NCI-H1048 (cell line): ENCODE measurements at regions not wholly inside any gene's neighbourhood (a gene's known extent, or its start where the extent isn't known, plus 50 kb on each side); places are given as distances from the start of the nearest gene placed in this dataset.
"Not testable (repeated sequence)": the region's sequence is repeated elsewhere in the genome, so short reads cannot be mapped to it uniquely, and the experiment has no call there.

Experiments used
- DNase-seq: peaks from one replicate; lab custom pipeline; 2025; lab: John Stamatoyannopoulos, UW

GRCh38 chr4:24364249-24364648 is 220.1 kb downstream of the DHX15 start:
- DNase-seq, result no peak

DNA sequence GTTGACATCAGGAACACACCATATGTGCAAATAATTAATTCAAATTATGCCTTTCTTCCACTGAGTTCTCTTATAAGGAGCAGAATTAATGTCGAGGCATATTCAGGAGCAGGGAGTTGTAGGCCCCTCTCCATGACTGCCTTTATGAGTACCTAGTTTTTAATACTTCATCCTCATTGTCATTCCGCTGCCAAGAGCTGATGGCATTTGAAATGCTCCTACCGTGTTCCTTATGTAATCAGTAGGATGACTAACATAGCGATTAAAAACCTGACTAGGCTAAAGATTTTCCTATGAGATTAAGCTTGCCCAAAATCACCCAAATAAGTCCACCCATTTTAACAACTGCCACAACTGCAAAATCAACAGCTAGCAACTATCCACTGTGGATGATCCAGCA is 220.6 kb downstream of the DHX15 start:
- DNase-seq, result no peak

DNA sequence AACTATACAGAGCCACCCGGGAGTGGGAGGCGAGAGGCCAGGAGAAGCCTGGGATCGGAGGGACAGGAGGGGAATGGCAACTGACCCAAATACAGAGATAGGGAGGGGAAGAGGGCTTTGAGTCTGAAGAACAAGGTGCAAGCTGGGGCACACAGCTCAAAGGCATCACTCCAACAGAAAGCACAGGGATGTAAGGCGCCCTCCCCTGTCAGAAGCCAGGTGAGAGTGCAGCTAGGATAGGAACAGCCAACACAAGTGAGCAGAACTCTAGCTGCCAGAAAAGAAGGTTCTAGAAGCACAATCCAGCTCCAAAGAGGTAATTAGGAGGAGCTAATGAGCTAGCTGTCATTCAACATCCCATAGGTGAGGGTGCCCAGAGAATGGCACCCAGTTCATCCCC is 232.2 kb downstream of the DHX15 start:
- DNase-seq, result no peak

DNA sequence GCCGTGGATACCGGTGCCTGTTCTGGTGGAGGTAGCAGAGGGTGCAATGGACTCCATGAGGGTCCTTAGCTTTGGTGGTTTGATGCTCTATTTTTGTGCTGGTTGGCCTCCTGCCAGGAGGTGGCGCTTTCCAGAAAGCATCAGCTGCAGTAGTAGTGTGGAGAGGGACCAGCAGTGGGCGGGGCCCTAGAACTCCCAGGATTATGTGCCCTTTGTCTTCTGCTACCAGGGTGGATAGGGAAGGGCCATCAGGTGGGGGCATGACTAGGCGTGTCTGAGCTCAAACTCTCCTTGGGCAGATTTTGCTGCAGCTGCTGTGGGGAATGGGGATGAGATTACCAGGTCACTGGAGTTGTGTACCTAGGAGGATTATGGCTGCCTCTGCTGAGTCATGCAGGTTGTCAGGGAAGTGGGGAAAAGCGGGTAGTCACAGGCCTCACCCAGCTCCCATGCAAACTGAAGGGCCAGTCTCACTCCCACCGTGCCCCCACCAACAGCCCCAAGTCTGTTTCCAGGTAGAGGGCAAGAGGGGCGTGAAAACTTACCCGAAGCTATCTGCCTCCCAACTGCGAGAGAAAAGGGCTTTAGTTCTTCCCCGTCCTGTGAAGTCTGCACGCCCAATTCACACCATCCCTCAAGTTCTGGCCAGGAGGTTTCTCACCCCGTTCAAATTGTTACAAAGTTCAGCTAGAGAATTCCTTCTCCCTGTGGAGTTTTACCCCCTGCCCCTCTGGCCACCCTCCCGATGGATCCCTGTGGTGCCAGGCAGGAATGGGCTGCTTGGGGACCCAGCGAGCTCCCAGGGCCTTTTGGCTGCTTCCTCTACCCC is 235.0 kb downstream of the DHX15 start:
- not testable (repeated sequence) for DNase-seq

- DNase-seq, result no peak
These were observed 245.1 kb downstream of the DHX15 start for GRCh38 chr4:24339260-24339659.

GRCh38 chr4:24337451-24338190 is 246.7 kb downstream of the DHX15 start:
- no peak for DNase-seq

GRCh38 chr4:24335616-24336015 is 248.7 kb downstream of the DHX15 start:
- DNase-seq, result no peak

GRCh38 chr4:24334906-24335305 is 249.4 kb downstream of the DHX15 start:
- no peak for DNase-seq

- no peak for DNase-seq
These were observed 253.8 kb downstream of the DHX15 start for GRCh38 chr4:24330573-24330972.

DNA sequence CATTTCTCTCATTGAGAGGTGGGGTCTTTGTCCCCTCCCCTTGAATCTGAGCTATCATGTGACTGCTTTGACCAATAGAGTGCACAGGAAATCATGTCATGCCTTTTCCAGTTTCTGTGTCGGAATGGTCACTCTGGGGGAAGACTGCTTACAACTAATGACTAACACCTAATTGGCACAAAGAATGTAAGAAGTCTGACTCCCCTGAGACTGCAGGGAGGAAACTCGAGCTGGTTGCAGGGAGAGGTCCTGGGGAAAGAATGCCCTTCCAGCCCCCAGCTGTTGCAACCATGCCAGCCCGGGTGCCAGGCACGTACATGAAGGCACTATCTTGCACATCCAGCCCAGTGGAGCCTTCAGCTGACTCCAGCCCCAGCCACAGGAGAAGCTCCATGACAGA is 254.2 kb downstream of the DHX15 start:
- no peak for DNase-seq

- no peak for DNase-seq
These were observed 255.6 kb downstream of the DHX15 start for GRCh38 chr4:24328711-24329110.

DNA sequence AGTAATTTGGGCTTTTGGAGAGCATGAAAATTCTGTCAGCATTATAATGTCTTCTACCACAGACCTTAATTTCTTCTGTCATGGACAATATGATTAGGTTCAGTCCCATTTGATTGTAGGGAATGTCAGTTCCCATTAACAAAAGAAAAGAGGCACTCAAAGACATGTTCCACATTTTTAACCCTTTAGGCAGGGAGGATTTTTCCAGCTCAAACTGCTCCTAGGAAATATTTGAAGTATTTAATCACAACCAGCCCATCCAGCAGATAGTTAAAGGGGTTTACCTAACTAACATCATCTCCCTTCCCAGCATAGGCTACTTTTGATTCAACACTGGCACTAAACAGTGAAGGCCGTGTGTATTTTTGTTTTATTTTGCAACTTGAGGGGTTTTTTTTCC is 256.0 kb downstream of the DHX15 start:
- DNase-seq, result no peak

DNA sequence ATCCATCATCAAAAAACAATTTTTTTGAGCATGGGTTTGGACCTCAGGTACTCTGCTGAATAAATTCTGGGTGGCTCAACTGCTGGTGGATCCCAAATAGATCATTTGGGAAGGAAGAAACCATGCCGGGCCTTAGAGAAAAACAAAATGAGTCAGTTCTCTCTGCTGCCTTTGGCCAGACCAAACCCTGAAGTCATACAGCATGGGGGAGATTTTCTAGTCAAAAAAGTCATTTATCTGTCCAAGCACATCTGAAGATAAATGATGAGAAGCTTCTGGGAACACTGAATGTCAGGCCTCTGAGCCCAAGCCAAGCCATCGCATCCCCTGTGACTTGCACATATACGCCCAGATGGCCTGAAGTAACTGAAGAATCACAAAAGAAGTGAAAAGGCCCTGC is 261.4 kb downstream of the DHX15 start:
- no peak for DNase-seq

- no peak for DNase-seq
These were observed 261.8 kb downstream of the DHX15 start for GRCh38 chr4:24322511-24322910.

- no peak for DNase-seq
These were observed 262.7 kb downstream of the DHX15 start for GRCh38 chr4:24321616-24322015.

- DNase-seq, result peak; percentile 39
These were observed 263.2 kb downstream of the DHX15 start for GRCh38 chr4:24321131-24321530.

DNA sequence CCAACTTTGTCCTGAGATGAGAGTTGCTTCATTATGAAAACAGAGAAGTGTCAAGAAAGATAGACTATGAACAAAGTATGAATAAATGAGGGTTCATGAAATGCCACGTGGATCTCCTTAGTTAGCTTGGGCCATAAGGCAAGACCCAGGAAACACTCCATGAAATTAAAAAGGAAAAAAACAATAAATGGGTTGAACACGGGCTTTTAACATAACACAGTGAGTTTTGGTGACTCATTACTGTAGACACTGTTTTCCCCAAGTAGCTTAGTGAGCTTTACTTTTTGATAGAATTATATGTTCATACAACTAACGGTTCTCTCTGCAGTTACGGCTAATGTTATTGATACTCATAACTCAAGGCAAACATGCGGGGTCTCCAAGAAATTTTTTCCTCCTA is 265.0 kb downstream of the DHX15 start:
- DNase-seq, result no peak

- DNase-seq, result no peak
These were observed 269.3 kb downstream of the DHX15 start for GRCh38 chr4:24315056-24315455.

DNA sequence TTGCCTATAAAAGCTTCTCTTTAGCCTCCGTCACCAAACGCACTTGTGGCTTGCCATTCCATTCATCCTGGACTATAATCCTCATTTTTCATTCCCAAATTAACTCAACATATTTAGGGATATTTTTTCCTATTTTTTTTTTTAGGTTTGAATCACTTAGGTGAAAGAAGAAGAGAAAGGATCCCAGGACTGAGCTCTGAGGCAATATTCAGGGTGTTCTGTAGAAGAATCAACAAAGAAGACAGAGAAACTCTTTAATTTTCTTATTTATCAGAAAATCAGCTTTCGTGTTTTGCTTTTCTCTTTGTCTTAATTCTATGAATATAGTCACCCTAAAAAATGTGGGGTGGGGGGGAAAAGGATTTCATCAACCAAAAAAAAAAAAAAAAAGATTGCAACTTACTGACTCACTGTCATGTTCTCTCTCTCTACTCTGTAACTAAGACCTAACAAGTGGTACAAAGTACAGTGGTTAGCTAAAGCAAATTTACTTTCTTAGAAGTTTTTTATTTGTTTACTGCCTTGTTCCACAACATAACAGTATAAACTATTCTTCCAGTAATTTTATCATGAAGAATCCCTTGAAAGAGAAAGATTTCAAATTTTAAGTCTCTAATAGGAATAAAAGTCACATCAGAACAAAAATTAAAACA is 272.0 kb downstream of the DHX15 start:
- no peak for DNase-seq

- DNase-seq, result no peak
These were observed 280.4 kb downstream of the DHX15 start for GRCh38 chr4:24303926-24304325.

DNA sequence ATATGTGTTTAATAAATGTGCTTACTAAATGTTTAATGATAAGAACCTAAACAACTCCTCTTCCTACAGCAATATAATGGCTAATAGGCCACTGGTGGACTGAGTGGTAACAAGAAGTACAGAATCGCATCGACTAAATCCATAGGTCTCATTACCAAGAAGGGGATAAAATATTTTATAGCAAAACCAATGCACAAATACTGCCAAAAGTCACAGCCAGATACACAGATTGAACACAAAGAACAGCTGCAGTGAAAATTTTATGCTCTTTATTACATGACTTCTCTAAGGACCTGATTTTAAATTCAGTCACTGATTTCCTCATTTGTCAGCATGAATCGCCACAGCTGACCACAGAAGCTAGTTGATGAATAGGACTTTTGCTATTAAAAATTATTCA is 285.4 kb downstream of the DHX15 start:
- DNase-seq, result no peak

- DNase-seq, result no peak
These were observed 297.3 kb downstream of the DHX15 start for GRCh38 chr4:24287096-24287495.

- DNase-seq, result no peak
These were observed 298.6 kb downstream of the DHX15 start for GRCh38 chr4:24285759-24286158.
